Sigmoid colon (tissue), 4 donors: ENCODE measurements at regions not wholly inside any gene's neighbourhood (a gene's known extent, or its start where the extent isn't known, plus 50 kb on each side); places are given as distances from the start of the nearest gene placed in this dataset.

Experiments used
- CTCF ChIP-seq, 4 experiments: fragments of 450-650 bp in 3 of 4; fragments of 200-600 bp in 1 of 4; IDR thresholded peaks; one replicate each; pipeline ENCODE4 v1.5.1; 2016 to 2019; ENCODE audit warnings: antibody characterized with exemption in 4 of 4, mild to moderate bottlenecking in 3 of 4, moderate library complexity in 2 of 4
- EP300 ChIP-seq, 4 donors: sonication (generic); formaldehyde crosslinking; IDR thresholded peaks; one replicate each; pipeline ENCODE4 v1.6.1; 2017; ENCODE audit warnings: antibody characterized with exemption in 4 of 4
- POLR2A ChIP-seq, 2 donors: fragments of 450-650 bp; IDR thresholded peaks; one replicate each; pipeline ENCODE4 v1.6.1; 2016; ENCODE audit warnings: antibody characterized with exemption in 2 of 2, mild to moderate bottlenecking in 2 of 2, moderate library complexity in 2 of 2
- POLR2AphosphoS5 ChIP-seq, 4 donors: sonication (generic); formaldehyde crosslinking; IDR thresholded peaks; one replicate each; pipeline ENCODE4 v1.6.1; 2017; ENCODE audit warnings: antibody characterized with exemption in 4 of 4

GRCh38 chr3:20323307-20323927, 137.4 kb upstream of the SGO1 start:
- TF ChIP-seq CTCF (IDR thresholded peaks at IDR 0.05) (no peak), EP300 (IDR thresholded peaks at IDR 0.05) (no peak), POLR2A (IDR thresholded peaks at IDR 0.05) (no peak), POLR2AphosphoS5 (IDR thresholded peaks at IDR 0.05) (no peak)
